GM12878 (cell line): ENCODE measurements at regions not wholly inside any gene's neighbourhood (a gene's known extent, or its start where the extent isn't known, plus 50 kb on each side); places are given as distances from the start of the nearest gene placed in this dataset.

ENCODE experiments used
- ATAC-seq: fragments of 200-7000 bp; cut with Tn5 transposase; 3 replicates; pipeline ENCODE4 v1.9.1; 2020; ENCODE audit warnings: mild to moderate bottlenecking, moderate library complexity
- BruUV-seq: library from RNA; stranded (reverse); fragments of 400-500 nt; replicated peaks from 2 replicates; lab custom pipeline; 2021; lab: Mats Ljungman, UMichigan
- CTCF ChIA-PET: fragments of 300-600 bp; sonication (Branson Sonifier 250); formaldehyde crosslinking; extraction: SDS; loops from one replicate; lab custom pipeline; 2021; ENCODE audit warnings: inconsistent platforms; lab: Yijun Ruan, JAX
- POLR2A ChIA-PET: fragments of 350-600 bp; formaldehyde crosslinking; extraction: SDS; loops from one replicate; lab custom pipeline; 2021; ENCODE audit warnings: inconsistent platforms; lab: Charles Lee
- RAD21 ChIA-PET: fragments of 300-600 bp; sonication (Branson Sonifier 250); formaldehyde crosslinking; loops from one replicate; lab custom pipeline; 2023; ENCODE audit warnings: antibody characterized with exemption; ENCODE audit not compliant: unreplicated experiment; lab: Charles Lee
- SMC1A ChIA-PET: fragments of 300-600 bp; sonication (Branson Sonifier 250); formaldehyde crosslinking; loops from one replicate; lab custom pipeline; 2023; ENCODE audit not compliant: unreplicated experiment, uncharacterized antibody; lab: Charles Lee
- DNase-seq: peaks from one replicate; pipeline ENCODE4 v3.0.0-alpha.2; 2011; ENCODE audit warnings: low read depth, low spot score
- FAIRE-seq: peaks from 3 replicates; lab custom pipeline; 2011; peaks lifted over from hg19 to GRCh38; lab: Jason Lieb, UNC
- H2AFZ ChIP-seq: 2 replicates; pipeline ENCODE4 v1.6.0; 2011; ENCODE audit warnings: low read depth, low read length, control low read depth; ENCODE audit not compliant: control insufficient read depth
- H3K27ac ChIP-seq: 2 replicates; pipeline ENCODE4 v1.5.1; 2011; ENCODE audit warnings: control low read depth; ENCODE audit not compliant: control insufficient read depth, insufficient read depth
- H3K27me3 ChIP-seq, 2 experiments: replicated peaks in 1 of 2; 2 replicates each; pipeline versions ENCODE4 v1.6.0 to v1.6.1; 2011; ENCODE audit warnings: low read length in 1 of 2; ENCODE audit not compliant: control insufficient read depth in 2 of 2, insufficient read depth in 2 of 2
- H3K36me3 ChIP-seq, 2 experiments: 2 replicates each; pipeline ENCODE4 v1.5.1; 2011; ENCODE audit warnings: low read length in 1 of 2; ENCODE audit not compliant: control insufficient read depth in 2 of 2, insufficient read depth in 2 of 2
- H3K4me1 ChIP-seq: 2 replicates; pipeline ENCODE4 v1.6.1; 2011; ENCODE audit warnings: mild to moderate bottlenecking, low read length, moderate library complexity, mixed read lengths; ENCODE audit not compliant: control insufficient read depth, insufficient read depth
- H3K4me2 ChIP-seq: 2 replicates; pipeline ENCODE4 v1.6.0; 2011; ENCODE audit warnings: control low read depth; ENCODE audit not compliant: control insufficient read depth, insufficient read depth
- H3K4me3 ChIP-seq: fragments of 200-600 bp; sonication (generic); 2 replicates; pipeline ENCODE4 v1.5.1; 2016
- H3K79me2 ChIP-seq: 2 replicates; pipeline ENCODE4 v1.6.0; 2011; ENCODE audit warnings: low read length; ENCODE audit not compliant: control insufficient read depth, insufficient read depth
- H3K9ac ChIP-seq: 2 replicates; pipeline ENCODE4 v1.8.0; 2011; ENCODE audit warnings: low read length, control low read depth, mixed read lengths; ENCODE audit not compliant: control insufficient read depth, insufficient read depth
- H3K9me3 ChIP-seq: replicated peaks from 3 replicates; pipeline ENCODE4 v1.5.1; 2011; ENCODE audit warnings: mild to moderate bottlenecking, low read length; ENCODE audit not compliant: control insufficient read depth, insufficient read depth
- H4K20me1 ChIP-seq: 2 replicates; pipeline ENCODE4 v1.6.0; 2011; ENCODE audit not compliant: control insufficient read depth, insufficient read depth
- ETV6 ChIP-seq, 2 experiments: fragments of 450-650 bp in 1 of 2; IDR thresholded peaks in 1 of 2; conservative IDR thresholded peaks in 1 of 2; 2 replicates each; pipeline ENCODE4 v1.6.1; 2014; ENCODE audit warnings: antibody characterized with exemption in 1 of 2, borderline replicate concordance in 1 of 2, low read depth in 1 of 2, mild to moderate bottlenecking in 1 of 2, moderate library complexity in 1 of 2
- GATAD2B ChIP-seq: fragments of 450-650 bp; conservative IDR thresholded peaks from 2 replicates; pipeline ENCODE4 v1.6.1; 2017; ENCODE audit warnings: low read depth, mild to moderate bottlenecking, moderate library complexity
- JUND ChIP-seq: IDR thresholded peaks from 2 replicates; pipeline ENCODE4 v1.6.1; 2012; ENCODE audit warnings: low read depth, mild to moderate bottlenecking, low read length, improper control_type of control experiment, moderate library complexity
- RAD21 ChIP-seq: IDR thresholded peaks from 2 replicates; pipeline ENCODE4 v1.6.1; 2011; ENCODE audit warnings: mild to moderate bottlenecking, low read depth, low read length, moderate library complexity; ENCODE audit not compliant: insufficient read depth
- SREBF2 ChIP-seq: IDR thresholded peaks from 2 replicates; pipeline ENCODE4 v1.6.1; 2012; ENCODE audit warnings: mild to moderate bottlenecking, low read length
- STAT1 ChIP-seq: fragments of 450-650 bp; conservative IDR thresholded peaks from 2 replicates; pipeline ENCODE4 v1.6.1; 2014; ENCODE audit warnings: antibody characterized with exemption, mild to moderate bottlenecking
- ZSCAN29 ChIP-seq: fragments of 450-650 bp; IDR thresholded peaks from 2 replicates; pipeline ENCODE4 v1.6.1; 2017; ENCODE audit warnings: mild to moderate bottlenecking, moderate library complexity
- WGBS: methylation state at CpG from one replicate; pipeline ENCODE4 v1.1.6; 2016; ENCODE audit warnings: low lambda C conversion rate; ENCODE audit not compliant: insufficient replicate concordance, insufficient coverage; ENCODE audit errors: missing lambda C conversion rate; 5-methylcytosine and 5-hydroxymethylcytosine counted together
- in situ Hi-C: fragments of 300-500 bp; cut with MboI; formaldehyde crosslinking; loops from 9 replicates; pipeline ENCODE4 v1.14.3; 2018; ENCODE audit warnings: mixed read lengths
- intact Hi-C: fragments of 100-400 bp; cut with micrococcal nuclease; formaldehyde crosslinking; loops from one replicate; pipeline ENCODE4 v1.14.2; 2022; ENCODE audit not compliant: unreplicated experiment
- TF ChIP-seq, protein P1 (sequence below): fragments of 150-350 bp; IDR thresholded peaks from 2 replicates; pipeline ENCODE4 v1.6.1; 2014; ENCODE audit warnings: mild to moderate bottlenecking, low read depth, low read length

DNA sequence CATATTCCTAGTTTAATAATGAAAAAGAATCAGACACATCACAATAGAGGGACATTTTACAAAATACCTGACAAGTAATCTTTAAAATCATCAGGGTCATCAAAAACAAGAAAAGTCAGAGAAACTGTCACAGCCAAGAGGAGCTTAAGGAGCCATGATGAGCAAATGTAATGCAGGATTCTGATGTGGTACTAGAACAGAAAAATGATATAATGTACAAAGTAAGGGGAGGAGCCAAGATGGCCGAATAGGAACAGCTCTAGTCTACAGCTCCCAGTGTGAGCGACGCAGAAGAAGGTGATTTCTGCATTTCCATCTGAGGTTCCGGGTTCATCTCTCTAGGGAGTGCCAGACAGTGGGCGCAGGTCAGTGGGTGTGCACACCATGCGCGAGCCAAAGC lies 198.0 kb upstream of the FAT3 start:
- FAIRE-seq (no peak), ATAC-seq (no peak), DNase-seq (no peak)
- Histone ChIP-seq H3K9me3 (no peaks in the 10 kb centered on the region), H3K27me3 (no peaks in the 10 kb centered on the region), H3K4me3 (no peak overlapping the region), H3K36me3 (no peaks in the 10 kb centered on the region), H3K9ac (no peak overlapping the region), H3K27ac (no peak overlapping the region), H4K20me1 (no peaks in the 10 kb centered on the region), H3K4me2 (no peak overlapping the region), H2AFZ (no peak overlapping the region), H3K4me1 (no peaks in the 10 kb centered on the region), H3K79me2 (no peaks in the 10 kb centered on the region)
- SMC1A ChIA-PET: no interaction called here
- POLR2A ChIA-PET: no interaction called here
- intact Hi-C loops (no loop called here), in situ Hi-C loops (no loop called here)
- no TSS peak for BruUV-seq
- CTCF ChIA-PET: interaction anchor here (0.5 kb wide), 1 partner anchor 1493 kb away, joined by 3 read pairs; no protein-coding TSS in a partner anchor
- RAD21 ChIA-PET: no interaction called here
- 68% methylated on average over 7 of the region's 7 CpGs for WGBS
- TF ChIP-seq, protein P1, sequence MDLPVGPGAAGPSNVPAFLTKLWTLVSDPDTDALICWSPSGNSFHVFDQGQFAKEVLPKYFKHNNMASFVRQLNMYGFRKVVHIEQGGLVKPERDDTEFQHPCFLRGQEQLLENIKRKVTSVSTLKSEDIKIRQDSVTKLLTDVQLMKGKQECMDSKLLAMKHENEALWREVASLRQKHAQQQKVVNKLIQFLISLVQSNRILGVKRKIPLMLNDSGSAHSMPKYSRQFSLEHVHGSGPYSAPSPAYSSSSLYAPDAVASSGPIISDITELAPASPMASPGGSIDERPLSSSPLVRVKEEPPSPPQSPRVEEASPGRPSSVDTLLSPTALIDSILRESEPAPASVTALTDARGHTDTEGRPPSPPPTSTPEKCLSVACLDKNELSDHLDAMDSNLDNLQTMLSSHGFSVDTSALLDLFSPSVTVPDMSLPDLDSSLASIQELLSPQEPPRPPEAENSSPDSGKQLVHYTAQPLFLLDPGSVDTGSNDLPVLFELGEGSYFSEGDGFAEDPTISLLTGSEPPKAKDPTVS: no peak
- TF ChIP-seq STAT1 (no peak), GATAD2B (no peak)

GRCh38 chr11:92024788-92025187 lies 199.8 kb upstream of the FAT3 start:
- no peak for FAIRE-seq
- Histone ChIP-seq H3K27me3 (no peaks in the 10 kb centered on the region), H3K79me2 (no peaks in the 10 kb centered on the region), H3K4me3 (no peak overlapping the region), H3K36me3 (no peaks in the 10 kb centered on the region), H3K9me3 (no peaks in the 10 kb centered on the region), H4K20me1 (no peaks in the 10 kb centered on the region), H3K27ac (no peak overlapping the region), H3K4me2 (no peak overlapping the region), H3K9ac (no peak overlapping the region), H2AFZ (no peak overlapping the region), H3K4me1 (no peaks in the 10 kb centered on the region)
- RAD21 ChIA-PET: no interaction called here
- ATAC-seq: no peak
- no TSS peak for BruUV-seq
- CTCF ChIA-PET: no interaction called here
- TF ChIP-seq ZSCAN29: no peak
- no peak for TF ChIP-seq ETV6 (conservative IDR thresholded peaks at IDR 0.05 in 1 of 2, IDR thresholded peaks at IDR 0.05 in 1 of 2; ENCODE audit: borderline replicate concordance in 1 of 2, low read depth in 1 of 2)
- no peak for TF ChIP-seq JUND
- no peak for TF ChIP-seq SREBF2
- TF ChIP-seq RAD21: no peak
- POLR2A ChIA-PET: no interaction called here
- in situ Hi-C loops (no loop called here), intact Hi-C loops (no loop called here)
- SMC1A ChIA-PET: interaction anchor here (0.6 kb wide), 1 partner anchor 56 kb away, joined by 3 read pairs; no protein-coding TSS in a partner anchor
- no peak for DNase-seq
- 0% methylated on average over 2 of the region's 2 CpGs for WGBS
